Hypothalamus (tissue), 51 donors: ENCODE measurements at regions not wholly inside any gene's neighbourhood (a gene's known extent, or its start where the extent isn't known, plus 50 kb on each side); places are given as distances from the start of the nearest gene placed in this dataset.
"Not testable (repeated sequence)": the region's sequence is repeated elsewhere in the genome, so short reads cannot be mapped to it uniquely, and the experiment has no call there.

Experiments used
- DNase-seq, 51 donors: peaks; one replicate each; lab custom pipeline; 2025; lab: John Stamatoyannopoulos, UW

DNA sequence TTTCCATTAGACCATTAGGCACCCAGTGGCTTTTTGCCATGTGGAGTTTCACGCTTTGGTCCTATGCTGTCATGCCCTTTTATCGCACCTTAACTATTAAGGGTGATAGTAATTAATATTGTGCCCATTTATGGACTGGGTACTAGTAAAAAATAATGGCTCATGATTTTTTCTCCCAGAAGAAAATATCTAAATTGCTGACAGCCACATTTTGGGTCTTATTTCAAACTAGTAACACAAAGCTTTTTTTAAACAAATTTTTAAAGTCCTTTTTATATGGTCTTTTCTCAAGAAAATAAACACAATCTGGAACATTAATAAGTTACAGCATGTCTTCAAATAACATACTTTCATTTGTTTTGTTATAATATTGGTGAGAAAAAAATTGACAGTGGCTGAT lies 179.7 kb downstream of the ANKRD7 start:
- no peak for DNase-seq

DNA sequence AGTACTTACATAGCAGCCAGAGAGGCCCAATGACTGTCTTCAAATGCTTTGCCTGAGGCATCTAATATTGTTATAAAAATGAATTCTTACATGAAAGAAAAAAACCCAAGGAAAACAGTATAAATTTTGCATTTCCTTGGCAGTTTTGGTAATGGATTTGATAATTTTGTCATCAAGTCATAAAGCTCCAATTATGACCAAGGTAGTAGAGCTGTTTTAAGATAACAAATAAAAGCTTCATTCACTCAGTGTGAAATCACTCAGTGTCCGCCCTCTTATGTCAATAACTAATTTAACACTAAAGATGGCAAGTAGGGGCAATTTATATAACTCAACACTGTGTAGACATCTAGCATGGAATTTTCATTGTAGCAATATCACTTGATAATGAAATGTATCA lies 193.9 kb downstream of the ANKRD7 start:
- no peak for DNase-seq

DNA sequence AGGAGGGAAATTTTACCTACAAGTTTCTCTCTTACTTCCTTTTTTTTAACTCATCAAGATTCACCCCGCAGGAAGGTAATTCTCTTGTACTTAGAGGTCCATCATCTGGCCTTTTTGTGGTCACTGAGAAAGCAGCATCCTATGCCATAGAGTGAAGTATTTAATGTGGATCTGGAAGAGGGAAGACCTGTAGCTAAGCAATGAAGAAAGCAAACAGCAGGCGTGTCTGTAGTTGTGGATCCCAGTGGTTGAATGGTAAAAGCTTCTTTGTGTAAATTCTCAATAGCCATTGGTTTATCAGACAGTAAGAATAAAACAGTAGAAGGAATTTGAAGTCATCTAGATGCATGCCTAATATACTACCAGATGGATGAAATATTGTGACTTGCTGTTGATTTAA lies 196.4 kb downstream of the ANKRD7 start:
- no peak for DNase-seq

DNA sequence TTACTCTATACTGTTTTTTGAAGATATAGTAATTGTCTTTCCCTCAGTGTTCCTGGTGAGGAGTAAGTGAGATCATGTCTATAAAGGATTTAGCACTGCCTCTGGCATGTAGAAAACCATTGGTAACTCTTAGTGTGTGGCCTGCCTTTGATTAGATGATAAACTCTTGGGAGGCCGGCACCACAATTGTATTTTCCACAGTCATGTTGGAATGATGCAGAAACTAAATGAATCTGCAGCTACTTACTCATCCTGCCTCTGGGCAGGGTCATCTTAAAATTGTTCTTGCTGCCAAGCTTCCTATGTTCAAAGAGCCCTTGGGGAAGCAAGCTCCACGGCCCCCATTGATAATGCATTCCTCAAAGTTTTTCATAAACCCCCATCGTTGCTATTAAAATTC lies 204.6 kb downstream of the ANKRD7 start:
- DNase-seq: no peak

DNA sequence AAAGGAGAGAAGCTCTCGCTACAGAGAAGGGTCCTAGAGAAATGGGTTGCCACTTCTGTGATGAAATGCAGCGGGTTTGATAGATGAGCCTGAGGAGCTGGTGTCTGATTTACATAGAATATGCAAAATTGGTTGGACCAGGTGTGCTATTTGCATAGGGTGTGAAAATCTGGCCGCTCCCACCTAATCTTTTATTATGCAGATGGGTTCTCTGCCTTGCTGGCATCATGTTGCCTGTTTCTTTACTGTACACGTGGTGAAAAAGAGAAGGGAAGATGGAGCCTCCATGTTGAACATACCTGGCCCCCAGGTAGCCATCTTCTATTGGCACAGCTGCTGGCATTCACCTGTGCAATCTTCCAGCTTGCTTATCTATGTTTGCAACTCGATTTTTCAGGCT lies 212.2 kb downstream of the ANKRD7 start:
- DNase-seq: no peak

DNA sequence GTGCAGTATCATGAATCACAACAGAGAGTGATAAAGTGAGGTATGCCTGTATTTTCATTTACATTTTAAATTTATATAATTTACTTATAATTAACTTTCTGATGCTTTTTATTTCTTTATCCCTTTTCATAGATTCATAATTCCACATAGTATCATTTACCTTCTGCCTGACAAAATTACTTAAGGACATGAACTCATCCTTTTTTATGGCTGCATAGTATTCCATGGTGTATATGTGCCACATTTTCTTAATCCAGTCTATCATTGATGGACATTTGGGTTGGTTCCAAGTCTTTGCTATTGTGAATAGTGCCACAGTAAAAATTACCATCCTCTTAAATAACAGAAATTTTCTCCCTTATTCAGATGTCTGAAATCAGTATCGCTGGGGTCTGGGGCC lies 224.5 kb downstream of the ANKRD7 start:
- DNase-seq: not testable (repeated sequence)

DNA sequence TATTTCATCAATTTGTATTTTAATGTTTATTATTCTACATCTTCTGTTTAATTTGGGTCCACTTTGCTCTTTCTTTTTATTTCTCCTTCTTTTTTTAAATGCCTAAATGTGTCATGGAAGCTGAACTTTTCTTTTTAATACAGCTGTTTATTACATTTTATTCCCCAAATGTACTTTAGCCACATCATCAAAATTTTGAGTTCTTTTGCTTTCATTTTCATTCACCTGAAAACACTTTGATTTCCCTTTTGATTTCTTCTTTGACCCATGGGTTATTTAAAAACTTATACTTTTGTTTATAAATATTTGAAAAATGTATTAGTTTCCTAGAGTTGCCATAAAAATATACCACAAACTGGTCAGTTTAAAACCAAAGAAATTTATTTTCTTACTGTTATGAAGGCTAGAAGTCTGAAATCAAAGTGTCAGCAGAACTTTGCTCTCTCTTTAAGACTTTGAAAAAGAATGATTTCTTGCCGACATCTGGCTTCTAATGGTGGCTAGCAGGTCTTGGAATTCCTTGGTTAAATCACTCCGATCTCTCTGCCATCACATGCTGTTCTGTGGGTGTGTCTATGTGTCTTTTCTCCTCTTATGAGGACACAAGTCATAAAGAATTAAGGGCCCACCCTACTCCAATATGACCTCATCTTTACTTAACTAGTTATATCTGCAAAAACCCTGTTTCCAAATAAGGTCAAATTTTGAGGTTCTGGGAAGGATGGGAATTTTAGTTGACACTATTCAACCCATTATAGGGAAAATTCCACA lies 225.5 kb downstream of the ANKRD7 start:
- no peak for DNase-seq

DNA sequence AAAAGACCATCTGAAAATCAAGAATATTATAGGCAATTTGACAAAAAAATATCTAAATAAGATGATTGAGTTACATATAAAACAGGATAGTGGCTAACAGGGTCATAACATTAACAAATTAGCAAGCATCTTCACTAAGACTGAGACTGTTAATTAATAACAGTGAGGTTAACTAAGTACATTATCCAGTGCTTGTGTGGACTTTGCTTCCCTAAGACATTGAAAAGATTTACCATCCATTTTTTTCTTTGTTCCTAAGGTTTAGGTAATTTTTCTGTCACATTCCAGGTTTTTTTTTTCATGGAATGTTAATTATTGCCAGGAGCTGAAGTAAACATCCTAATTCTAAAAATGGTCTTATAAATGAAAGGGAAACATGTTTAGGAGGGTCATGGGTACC lies 227.6 kb downstream of the ANKRD7 start:
- no peak for DNase-seq

DNA sequence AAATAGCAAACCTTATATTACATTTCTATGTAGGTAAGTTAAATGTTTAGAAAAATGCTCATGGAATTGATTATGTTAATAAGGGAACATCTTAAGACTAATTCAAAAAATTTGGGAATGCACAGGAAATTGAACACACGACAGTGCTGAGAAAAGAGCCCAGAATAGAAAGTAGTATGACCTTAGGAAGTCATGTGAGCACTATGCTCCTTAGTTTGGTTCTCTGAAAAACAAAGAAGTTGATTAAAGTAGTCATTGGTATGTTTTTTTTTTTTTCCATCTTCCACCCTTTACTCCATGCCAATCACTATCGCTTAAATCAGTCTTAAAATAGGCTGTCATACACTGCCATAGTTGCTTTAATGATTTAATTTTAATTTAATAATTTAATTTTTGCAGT lies 242.9 kb downstream of the ANKRD7 start:
- DNase-seq: no peak

DNA sequence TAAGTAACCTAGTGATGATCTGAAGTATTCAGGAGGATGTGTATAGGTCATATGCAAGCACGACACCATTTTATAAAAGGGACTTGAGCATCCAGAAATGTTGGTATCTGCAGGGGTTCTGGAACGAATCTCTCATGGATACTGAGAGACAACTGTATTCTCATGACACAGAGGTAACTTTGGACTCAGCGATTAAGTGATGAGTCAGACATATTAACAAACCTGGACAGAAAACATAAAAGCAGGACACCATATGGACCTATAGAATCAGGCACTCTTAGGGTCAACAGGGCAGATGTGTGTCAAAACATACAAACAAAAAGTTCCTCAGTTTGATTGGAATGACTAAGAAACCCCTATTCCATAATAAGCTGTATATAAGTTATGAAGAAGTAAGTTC lies 248.1 kb downstream of the ANKRD7 start:
- no peak for DNase-seq

DNA sequence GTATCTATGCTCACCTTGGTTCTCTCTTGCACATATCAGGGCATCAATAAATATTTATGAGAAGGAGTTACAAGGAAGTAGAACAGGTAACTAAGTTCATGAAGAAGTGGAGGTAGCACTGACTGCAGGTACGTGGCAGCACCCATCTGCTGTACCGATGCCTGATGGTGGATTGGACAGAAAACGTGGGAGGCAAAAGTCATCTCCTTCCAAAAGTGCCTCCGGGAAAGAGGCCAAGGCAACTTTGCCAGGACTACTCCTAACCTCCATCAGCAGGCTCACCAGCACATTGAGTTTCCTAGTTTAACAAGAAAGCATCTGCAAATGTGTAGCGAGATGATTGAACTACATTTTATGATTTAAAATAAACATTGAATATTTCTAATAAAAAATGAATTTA lies 248.8 kb downstream of the ANKRD7 start:
- no peak for DNase-seq

DNA sequence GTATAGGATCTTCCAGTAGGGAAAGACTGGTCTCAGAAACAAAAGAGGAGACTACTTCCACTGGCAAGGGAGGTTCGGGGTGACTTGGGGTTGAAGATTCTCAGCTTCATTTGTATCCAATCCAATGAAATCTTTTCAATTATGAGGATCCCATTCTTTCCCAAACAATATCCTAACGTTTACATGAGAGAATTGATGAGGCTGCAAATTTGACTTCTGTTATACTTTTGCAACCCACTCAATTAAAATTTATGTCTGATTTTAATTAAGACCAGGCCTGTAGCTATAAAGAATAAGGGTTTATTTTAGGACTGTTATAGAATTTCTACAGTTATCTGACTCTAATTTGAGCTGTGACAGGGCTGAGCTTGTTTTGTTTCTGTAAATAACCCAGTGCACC lies 251.5 kb downstream of the ANKRD7 start:
- no peak for DNase-seq

DNA sequence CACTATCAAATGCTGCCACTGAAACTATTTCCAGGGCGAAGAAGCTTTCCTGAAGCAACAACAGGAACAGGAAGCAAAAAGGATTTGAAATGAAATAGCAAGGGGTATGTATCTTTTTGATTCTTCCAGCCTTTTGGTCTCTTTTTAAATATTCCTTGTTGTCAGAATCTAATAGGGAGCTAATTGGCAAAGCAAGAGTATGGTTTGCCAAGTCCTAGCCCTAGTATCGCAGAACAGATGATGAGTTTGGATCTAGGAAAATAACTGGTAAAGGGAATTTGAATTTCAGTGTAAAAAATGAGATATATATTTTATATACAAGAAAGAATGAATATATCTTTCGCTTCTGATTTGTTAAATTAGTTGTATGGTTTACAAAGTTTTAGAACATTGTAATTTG lies 252.5 kb downstream of the ANKRD7 start:
- DNase-seq: no peak

DNA sequence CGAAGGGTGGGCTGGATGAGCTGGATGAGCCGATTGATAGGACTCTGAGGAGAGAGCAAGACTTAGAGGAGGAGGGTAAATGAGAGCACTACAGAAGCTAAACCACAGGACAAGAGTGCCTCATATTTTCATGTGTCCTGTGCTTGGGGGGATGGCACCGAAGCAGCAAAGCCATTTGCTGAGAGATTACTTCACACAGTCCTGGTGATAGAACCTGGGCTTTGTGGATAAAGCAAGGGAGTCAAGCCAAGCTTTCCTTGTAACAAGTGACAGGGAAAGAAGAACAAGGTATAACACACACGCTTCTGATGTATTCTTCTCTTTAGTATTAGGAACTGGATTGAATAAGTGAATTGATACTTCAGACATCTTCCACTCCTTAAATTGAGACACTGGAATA lies 253.7 kb downstream of the ANKRD7 start:
- no peak for DNase-seq

DNA sequence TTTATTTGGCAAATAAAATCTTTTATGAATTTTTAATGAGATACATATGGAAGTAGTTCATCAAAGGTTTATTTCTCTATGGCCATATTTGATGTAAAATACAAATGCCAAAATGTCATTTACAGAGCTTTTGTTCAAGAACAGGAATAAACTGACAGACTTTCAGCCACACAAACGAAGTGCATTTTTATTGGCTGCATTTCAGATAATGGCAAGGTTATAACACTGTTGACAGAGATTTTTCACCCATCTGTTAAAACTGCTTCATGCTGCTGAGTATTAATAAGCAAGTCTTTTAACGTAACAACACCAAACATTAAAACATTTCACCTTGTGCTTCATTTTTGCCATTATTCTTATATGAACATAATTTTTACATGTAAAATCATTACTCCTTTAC lies 254.4 kb downstream of the ANKRD7 start:
- DNase-seq: no peak

DNA sequence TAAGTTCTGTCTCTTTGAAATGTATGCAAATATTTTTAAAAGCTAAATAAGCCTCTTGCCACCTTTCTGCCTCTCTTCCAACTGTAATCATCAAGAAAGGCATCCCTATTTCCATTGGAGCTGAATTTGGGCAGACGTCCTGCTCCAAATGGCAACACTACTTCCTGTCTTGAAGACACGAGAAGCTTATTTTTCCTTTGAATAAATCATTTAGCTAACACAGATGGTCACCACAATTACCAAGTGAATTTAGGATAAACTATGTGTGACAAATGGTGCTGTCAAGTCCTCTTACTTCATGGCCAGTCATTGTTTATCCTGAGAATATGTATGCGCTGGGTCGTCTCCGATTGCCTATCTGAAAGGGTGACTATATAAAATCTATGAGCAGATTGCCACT lies 268.0 kb downstream of the ANKRD7 start:
- DNase-seq: no peak

DNA sequence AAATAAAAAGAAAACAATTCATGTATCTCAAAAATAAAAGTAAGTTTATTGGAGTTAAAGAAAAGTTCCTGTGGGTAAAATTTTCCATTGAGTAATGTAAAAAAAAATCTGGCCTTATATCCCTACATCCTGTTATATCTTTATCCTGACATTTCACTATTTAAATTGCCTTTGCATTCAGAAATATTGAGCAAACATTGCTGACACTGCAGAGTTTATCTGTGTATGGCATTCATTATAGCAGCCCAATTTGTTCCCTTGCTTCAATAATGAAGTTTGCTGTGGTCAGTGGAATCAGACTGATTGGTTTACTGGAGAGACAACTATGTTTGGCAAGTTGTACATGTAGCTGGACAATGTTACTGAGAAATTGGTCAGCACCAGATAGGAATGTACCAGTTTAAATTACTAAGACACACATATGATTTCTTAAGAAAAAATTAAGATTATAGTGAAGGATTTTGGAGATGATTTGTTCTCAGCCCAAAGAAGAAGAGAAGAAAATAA lies 271.7 kb downstream of the ANKRD7 start:
- no peak for DNase-seq

DNA sequence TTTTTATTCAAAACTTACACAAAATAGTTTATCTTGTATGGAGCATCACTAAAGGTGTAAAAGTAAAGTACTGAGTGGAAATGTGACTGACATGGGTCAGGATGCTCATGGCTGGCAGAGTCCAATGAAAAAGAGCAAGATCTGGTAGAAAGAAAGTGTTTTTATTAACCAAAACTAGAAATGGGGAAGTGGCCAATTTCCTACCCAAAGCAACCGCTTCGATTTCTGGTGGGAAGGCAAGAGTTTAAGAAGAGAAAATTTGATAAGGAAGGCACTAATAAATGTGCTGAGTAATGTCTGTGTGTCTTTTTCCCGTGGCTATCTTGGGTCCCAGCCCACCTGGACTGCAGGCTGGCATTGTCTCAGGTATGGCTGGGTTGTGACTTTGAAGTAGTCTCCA lies 277.7 kb downstream of the ANKRD7 start:
- DNase-seq: no peak

DNA sequence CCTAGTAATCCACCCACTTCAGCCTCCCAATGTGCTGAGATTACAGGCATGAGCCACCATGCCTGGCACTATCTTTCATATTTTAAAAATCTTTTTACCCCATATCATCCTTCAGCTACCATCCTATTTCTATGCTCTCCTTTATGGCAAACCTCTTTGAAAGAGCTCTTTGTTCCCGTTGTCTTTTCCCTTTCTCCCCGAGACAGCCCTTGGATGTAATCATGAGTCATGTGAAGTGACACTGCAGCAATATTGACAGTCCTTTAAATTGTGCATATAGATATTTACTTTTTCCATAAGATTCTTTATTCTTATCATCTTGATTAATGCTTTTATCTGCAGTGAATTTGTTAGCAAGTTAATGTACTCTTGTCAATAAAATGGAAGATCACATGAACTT lies 286.6 kb downstream of the ANKRD7 start:
- no peak for DNase-seq

DNA sequence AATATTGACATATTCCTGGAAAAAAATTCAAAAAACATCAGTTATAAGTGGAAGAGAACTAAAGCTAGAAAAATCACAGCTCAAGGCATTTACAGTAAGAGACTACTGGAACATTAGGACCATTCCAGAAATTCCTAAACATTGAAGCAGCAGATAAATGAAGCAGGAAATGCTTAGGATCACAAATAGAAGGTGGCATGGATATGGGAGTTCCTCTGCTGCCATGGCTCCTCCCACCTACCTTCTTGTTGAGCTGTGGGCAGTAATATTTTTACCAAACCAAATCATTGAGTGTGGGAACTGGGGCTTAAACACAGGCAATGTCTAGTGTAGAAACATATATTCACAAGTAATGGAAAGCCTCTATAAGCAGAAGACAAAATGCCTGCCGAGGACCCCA lies 292.8 kb downstream of the ANKRD7 start:
- DNase-seq: no peak

DNA sequence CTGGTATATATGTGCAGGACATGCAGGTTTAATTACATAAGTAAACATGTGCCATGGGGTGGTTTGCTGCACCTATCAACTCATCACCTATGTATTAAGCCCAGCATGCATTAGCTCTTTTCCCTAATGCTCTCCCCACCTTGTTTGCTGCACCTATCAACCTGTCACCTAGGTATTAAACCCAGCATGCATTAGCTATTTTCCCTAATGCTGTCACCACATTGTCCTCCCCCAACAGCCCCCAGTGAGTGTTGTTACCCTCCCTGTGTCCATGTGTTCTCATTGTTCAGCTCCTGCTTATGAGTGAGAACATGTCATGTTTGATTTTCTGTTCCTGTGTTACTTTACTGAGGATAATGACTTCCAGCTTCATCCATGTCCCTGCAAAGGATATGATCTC lies 300.5 kb downstream of the ANKRD7 start:
- DNase-seq: no peak

DNA sequence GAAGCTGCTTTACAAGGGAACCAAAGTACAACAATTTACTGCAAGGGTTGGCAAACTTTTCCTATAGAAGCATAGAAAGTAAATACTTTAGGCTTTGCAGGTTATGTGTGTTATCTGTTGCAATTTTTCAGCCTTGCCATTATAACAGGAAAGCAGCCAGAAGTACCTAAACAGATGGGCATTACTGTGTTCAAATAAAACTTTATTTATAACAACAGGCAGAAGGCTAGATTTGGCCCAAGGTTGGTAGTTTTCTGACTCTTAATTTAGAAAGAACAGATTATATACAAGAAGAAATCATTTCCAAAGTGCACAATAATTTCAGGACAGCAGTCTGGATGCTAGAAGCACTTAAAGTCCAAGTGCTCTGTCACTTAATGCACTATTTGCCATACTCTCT lies 307.1 kb downstream of the ANKRD7 start:
- DNase-seq: no peak

DNA sequence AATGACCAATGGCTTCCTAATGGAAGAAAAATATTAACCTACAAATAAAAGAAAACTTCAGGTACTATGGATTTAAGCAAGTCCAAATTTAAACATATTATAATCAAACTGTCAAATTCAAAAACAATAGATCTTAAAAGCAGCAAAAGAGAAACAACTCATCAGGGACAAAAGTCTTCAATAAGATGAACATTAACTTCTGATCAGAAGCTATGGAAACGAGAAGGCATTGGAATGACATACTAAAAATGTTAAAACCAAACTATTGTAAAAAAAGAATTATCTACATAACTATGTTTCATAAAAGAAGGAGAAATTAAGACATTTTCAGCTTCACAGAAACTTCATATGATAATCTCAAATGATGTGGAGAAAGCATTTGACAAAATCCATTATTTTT lies 334.7 kb downstream of the ANKRD7 start:
- no peak for DNase-seq
